Upper lobe of left lung (tissue), 4 donors: ENCODE measurements at regions not wholly inside any gene's neighbourhood (a gene's known extent, or its start where the extent isn't known, plus 50 kb on each side); places are given as distances from the start of the nearest gene placed in this dataset.

Source experiments
- CTCF ChIP-seq, 6 experiments: fragments of 450-650 bp in 4 of 6; fragments of 200-600 bp in 2 of 6; sonication (generic) in 2 of 6; IDR thresholded peaks; one replicate each; pipeline ENCODE4 v1.5.1; 2016 to 2019; ENCODE audit warnings: antibody characterized with exemption in 6 of 6
- POLR2A ChIP-seq, 4 donors: fragments of 450-650 bp; IDR thresholded peaks; one replicate each; pipeline ENCODE4 v1.5.1; 2016 to 2017; ENCODE audit warnings: antibody characterized with exemption in 4 of 4, mild to moderate bottlenecking in 2 of 4
- POLR2AphosphoS5 ChIP-seq, 2 donors: sonication (generic); formaldehyde crosslinking; IDR thresholded peaks; one replicate each; pipeline ENCODE4 v1.5.1; 2017; ENCODE audit warnings: antibody characterized with exemption in 2 of 2

- TF ChIP-seq CTCF (IDR thresholded peaks at IDR 0.05), result no peak
- TF ChIP-seq POLR2AphosphoS5 (IDR thresholded peaks at IDR 0.05), result no peak
- TF ChIP-seq POLR2A (IDR thresholded peaks at IDR 0.05), result no peak
Measured at GRCh38 chr9:19879062-19879461, 90.2 kb upstream of the SLC24A2 start.
